HEK293 (cell line): ENCODE measurements at regions not wholly inside any gene's neighbourhood (a gene's known extent, or its start where the extent isn't known, plus 50 kb on each side); places are given as distances from the start of the nearest gene placed in this dataset.

ENCODE experiments used
- ELK4 ChIP-seq: IDR thresholded peaks from 2 replicates; pipeline ENCODE4 v1.6.1; 2011; ENCODE audit warnings: mild to moderate bottlenecking, low read depth, low read length, borderline replicate concordance
- GLIS1 ChIP-seq: fragments of 450-650 bp; formaldehyde crosslinking; IDR thresholded peaks from 2 replicates; pipeline ENCODE4 v1.5.1; 2016; ENCODE audit warnings: missing biosample characterization, missing genetic modification characterization
- GLIS2 ChIP-seq: fragments of 450-650 bp; formaldehyde crosslinking; IDR thresholded peaks from 2 replicates; pipeline ENCODE4 v1.5.1; 2016; ENCODE audit warnings: missing biosample characterization, missing genetic modification characterization
- KLF7 ChIP-seq: fragments of 450-650 bp; formaldehyde crosslinking; IDR thresholded peaks from 2 replicates; pipeline ENCODE4 v1.5.1; 2016; ENCODE audit warnings: missing biosample characterization, missing genetic modification characterization, borderline replicate concordance
- MEIS1 ChIP-seq: sonication (generic); formaldehyde crosslinking; IDR thresholded peaks from 2 replicates; pipeline ENCODE4 v1.8.1; 2022; ENCODE audit warnings: missing genetic modification reagents, mild to moderate bottlenecking, borderline replicate concordance
- PATZ1 ChIP-seq: fragments of 450-650 bp; formaldehyde crosslinking; IDR thresholded peaks from 2 replicates; pipeline ENCODE4 v1.5.1; 2016; ENCODE audit warnings: missing biosample characterization, missing genetic modification characterization
- PRDM1 ChIP-seq: fragments of 450-650 bp; formaldehyde crosslinking; IDR thresholded peaks from 2 replicates; pipeline ENCODE4; 2016; ENCODE audit warnings: missing biosample characterization, missing genetic modification characterization
- SCRT1 ChIP-seq: fragments of 450-650 bp; formaldehyde crosslinking; IDR thresholded peaks from 2 replicates; pipeline ENCODE4 v1.5.1; 2016; ENCODE audit warnings: missing biosample characterization, missing genetic modification characterization, borderline replicate concordance
- SP2 ChIP-seq: fragments of 450-650 bp; formaldehyde crosslinking; IDR thresholded peaks from 2 replicates; pipeline ENCODE4 v1.5.1; 2016; ENCODE audit warnings: missing biosample characterization, missing genetic modification characterization
- YY2 ChIP-seq: fragments of 450-650 bp; formaldehyde crosslinking; IDR thresholded peaks from 2 replicates; pipeline ENCODE4 v1.5.1; 2016; ENCODE audit warnings: missing biosample characterization, missing genetic modification characterization
- ZBTB17 ChIP-seq: fragments of 450-650 bp; formaldehyde crosslinking; IDR thresholded peaks from 2 replicates; pipeline ENCODE4 v1.5.1; 2016; ENCODE audit warnings: missing biosample characterization, missing genetic modification characterization
- ZBTB6 ChIP-seq: fragments of 450-650 bp; formaldehyde crosslinking; IDR thresholded peaks from 2 replicates; pipeline ENCODE4 v1.5.1; 2017; ENCODE audit warnings: missing biosample characterization, missing genetic modification characterization
- ZBTB7A ChIP-seq: fragments of 450-650 bp; formaldehyde crosslinking; IDR thresholded peaks from 2 replicates; pipeline ENCODE4 v1.5.1; 2016; ENCODE audit warnings: low read depth, missing biosample characterization, missing genetic modification characterization
- ZFHX2 ChIP-seq: fragments of 450-650 bp; formaldehyde crosslinking; conservative IDR thresholded peaks from 2 replicates; pipeline ENCODE4 v1.5.1; 2016; ENCODE audit warnings: missing biosample characterization, missing genetic modification characterization
- ZFP69B ChIP-seq: fragments of 450-650 bp; formaldehyde crosslinking; IDR thresholded peaks from 2 replicates; pipeline ENCODE4 v1.5.1; 2016; ENCODE audit warnings: missing biosample characterization, missing genetic modification characterization
- ZIC2 ChIP-seq: fragments of 450-650 bp; formaldehyde crosslinking; IDR thresholded peaks from 2 replicates; pipeline ENCODE4 v1.5.1; 2016; ENCODE audit warnings: missing biosample characterization, missing genetic modification characterization
- ZNF2 ChIP-seq: fragments of 450-650 bp; formaldehyde crosslinking; IDR thresholded peaks from 2 replicates; pipeline ENCODE4 v1.5.1; 2016; ENCODE audit warnings: missing biosample characterization, missing genetic modification characterization
- ZNF335 ChIP-seq: fragments of 450-650 bp; formaldehyde crosslinking; conservative IDR thresholded peaks from 2 replicates; pipeline ENCODE4 v1.5.1; 2016; ENCODE audit warnings: missing biosample characterization, missing genetic modification characterization
- ZNF398 ChIP-seq: fragments of 450-650 bp; formaldehyde crosslinking; IDR thresholded peaks from 2 replicates; pipeline ENCODE4 v1.5.1; 2017; ENCODE audit warnings: missing biosample characterization, missing genetic modification characterization
- ZNF423 ChIP-seq: fragments of 450-650 bp; formaldehyde crosslinking; IDR thresholded peaks from 2 replicates; pipeline ENCODE4 v1.5.1; 2016; ENCODE audit warnings: missing biosample characterization, missing genetic modification characterization
- ZNF433 ChIP-seq: fragments of 450-650 bp; formaldehyde crosslinking; IDR thresholded peaks from 2 replicates; pipeline ENCODE4 v1.5.1; 2016; ENCODE audit warnings: missing biosample characterization, missing genetic modification characterization, low read depth
- ZNF600 ChIP-seq: fragments of 450-650 bp; formaldehyde crosslinking; IDR thresholded peaks from 2 replicates; pipeline ENCODE4 v1.5.1; 2016; ENCODE audit warnings: missing biosample characterization, missing genetic modification characterization
- ZNF629 ChIP-seq: fragments of 450-650 bp; formaldehyde crosslinking; IDR thresholded peaks from 2 replicates; pipeline ENCODE4 v1.5.1; 2017; ENCODE audit warnings: missing biosample characterization, missing genetic modification characterization
- ZNF76 ChIP-seq: fragments of 450-650 bp; formaldehyde crosslinking; IDR thresholded peaks from 2 replicates; pipeline ENCODE4; 2016; ENCODE audit warnings: low read depth, missing biosample characterization, missing genetic modification characterization, borderline replicate concordance
- ZNF785 ChIP-seq: fragments of 450-650 bp; formaldehyde crosslinking; IDR thresholded peaks from 2 replicates; pipeline ENCODE4 v1.5.1; 2016; ENCODE audit warnings: missing biosample characterization, missing genetic modification characterization
- ZSCAN23 ChIP-seq: fragments of 450-650 bp; formaldehyde crosslinking; IDR thresholded peaks from 2 replicates; pipeline ENCODE4 v1.5.1; 2016; ENCODE audit warnings: missing biosample characterization, missing genetic modification characterization

- TF ChIP-seq ZBTB17 (tag by site-specific recombination) (peak; percentile 54; the same call in 1 of the 2 replicates), ZNF433 (tag by site-specific recombination) (no peak), ZBTB6 (no peak), ZNF629 (tag by site-specific recombination) (0 out of 2 replicates have a peak, but pooled peaks have one; percentile 28), ZFHX2 (peak; percentile 39), MEIS1 (CRISPR knock-in tag) (no peak), ZIC2 (peak; percentile 37), SCRT1 (tag by site-specific recombination) (peak; percentile 85), SP2 (tag by site-specific recombination) (peak; percentile 62), ZBTB7A (tag by site-specific recombination) (peak; percentile 47; the same call in 1 of the 2 replicates), ZNF335 (tag by site-specific recombination) (peak; percentile 39; the same call in 1 of the 2 replicates), ZNF76 (tag by site-specific recombination) (peak; percentile 80), YY2 (tag by site-specific recombination) (no peak), PATZ1 (tag by site-specific recombination) (peak; percentile 92), ZFP69B (0 out of 2 replicates have a peak, but pooled peaks have one; percentile 48), ZSCAN23 (tag by site-specific recombination) (0 out of 2 replicates have a peak, but pooled peaks have one; percentile 69), ZNF398 (peak; percentile 92), ZNF600 (peak; percentile 94), GLIS2 (peak; percentile 73), GLIS1 (peak; percentile 88), ELK4 (no peak), PRDM1 (tag by site-specific recombination) (peak; percentile 67), KLF7 (tag by site-specific recombination) (no peak), ZNF423 (tag by site-specific recombination) (no peak), ZNF2 (tag by site-specific recombination) (0 out of 2 replicates have a peak, but pooled peaks have one; percentile 17), ZNF785 (tag by site-specific recombination) (no peak)
Measured at GRCh38 chr16:24670623-24671454, 58.6 kb upstream of the TNRC6A start (continued).
